Fibroblast of lung (primary cell): ENCODE measurements at regions not wholly inside any gene's neighbourhood (a gene's known extent, or its start where the extent isn't known, plus 50 kb on each side); places are given as distances from the start of the nearest gene placed in this dataset.

Experiments
- CTCF ChIP-seq, 2 donors: IDR thresholded peaks in 1 of 2; conservative IDR thresholded peaks in 1 of 2; 1 replicate in 1 of 2; 2 replicates in 1 of 2; pipeline ENCODE4 v1.5.1; 2011 to 2012; ENCODE audit warnings: low read length in 2 of 2, control low read depth in 1 of 2, inconsistent platforms in 1 of 2, low read depth in 1 of 2, mild to moderate bottlenecking in 1 of 2
- EZH2 ChIP-seq: IDR thresholded peaks from 2 replicates; pipeline ENCODE4 v1.5.1; 2012; ENCODE audit warnings: low read length, control low read depth, mild to moderate bottlenecking; ENCODE audit errors: missing control alignments

GRCh38 chr1:168386492-168386891, 105.8 kb downstream of the TBX19 start:
- TF ChIP-seq CTCF (conservative IDR thresholded peaks at IDR 0.05 in 1 of 2, IDR thresholded peaks at IDR 0.05 in 1 of 2; ENCODE audit: low read depth in 1 of 2, low read length in 2 of 2) (no peak), EZH2 (no peak)
